GM18505 (cell line): ENCODE measurements at regions not wholly inside any gene's neighbourhood (a gene's known extent, or its start where the extent isn't known, plus 50 kb on each side); places are given as distances from the start of the nearest gene placed in this dataset.
"Not testable (repeated sequence)": the region's sequence is repeated elsewhere in the genome, so short reads cannot be mapped to it uniquely, and the experiment has no call there.

Source experiments
- ATAC-seq: cut with Tn5 transposase; IDR thresholded peaks from one replicate; pipeline ENCODE4 v1.9.1; 2021; ENCODE audit not compliant: unreplicated experiment
- POLR2A ChIP-seq: IDR thresholded peaks from 4 replicates; pipeline ENCODE4 v1.6.1; 2011; ENCODE audit warnings: borderline replicate concordance; ENCODE audit not compliant: insufficient read depth, insufficient read length; ENCODE audit errors: extremely low read depth

DNA sequence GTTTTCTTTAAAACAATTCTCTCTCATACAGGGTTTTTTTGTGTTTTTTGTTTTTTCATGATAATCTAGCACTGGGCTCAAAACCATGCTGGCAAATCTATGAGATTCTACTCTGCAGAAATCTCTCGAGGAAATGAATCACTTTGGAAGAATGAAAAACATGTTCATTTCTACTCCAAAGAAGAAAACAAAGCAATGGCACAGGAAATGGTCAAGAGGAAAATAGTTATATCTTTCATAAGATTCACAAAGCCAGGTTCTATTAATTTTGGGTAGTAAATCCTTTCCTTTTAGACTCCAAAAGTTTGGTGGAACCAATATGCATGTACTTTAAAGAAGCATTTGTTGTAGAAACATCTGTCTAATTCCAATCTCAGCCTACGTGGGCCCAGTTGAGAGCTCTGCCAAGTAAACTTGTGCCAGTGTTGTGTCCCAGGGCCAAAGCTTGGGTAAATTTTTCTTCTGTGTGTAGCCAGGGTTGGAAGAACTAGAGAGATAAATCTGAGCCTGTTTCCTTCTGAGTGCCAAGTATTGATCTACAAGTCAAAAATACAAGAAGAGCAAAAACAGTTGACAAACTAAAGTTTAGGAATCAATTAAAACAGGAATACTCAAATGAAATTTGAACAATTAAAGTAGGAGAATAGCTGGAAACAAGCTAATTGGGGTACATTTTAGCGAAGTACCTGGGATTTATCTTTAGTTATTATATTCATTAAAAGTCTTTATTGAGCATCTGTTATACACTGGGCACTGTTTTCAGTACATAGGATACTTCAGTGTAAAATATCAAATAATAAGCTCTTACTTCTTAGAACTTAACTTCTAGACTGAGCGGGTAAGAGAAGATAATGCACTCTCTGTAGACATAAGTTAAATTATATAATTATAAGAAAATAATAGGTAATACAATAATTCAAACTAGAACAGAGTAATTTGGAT is 657.5 kb upstream of the NECTIN3 start:
- TF ChIP-seq POLR2A: no peak
- no peak for ATAC-seq

DNA sequence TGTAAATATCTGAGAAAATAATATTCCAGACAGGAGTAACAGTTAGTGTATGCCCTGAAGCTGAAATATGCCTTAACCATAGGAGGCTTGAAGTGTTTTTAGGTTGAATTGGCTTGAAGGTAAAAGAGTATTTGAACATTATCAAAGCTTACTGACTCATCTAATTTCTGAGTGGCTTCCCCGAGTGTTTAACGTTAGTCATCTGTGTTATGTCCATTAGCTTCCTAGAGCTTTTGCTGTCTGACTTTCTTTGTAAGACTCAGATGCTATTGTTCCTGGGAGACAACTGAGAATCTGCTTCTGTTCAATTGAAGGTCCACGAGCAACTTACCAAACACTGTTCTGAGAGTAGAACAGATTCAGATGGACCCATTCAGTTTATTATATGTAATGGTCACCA is 656.8 kb upstream of the NECTIN3 start:
- no peak for TF ChIP-seq POLR2A
- ATAC-seq: no peak

GRCh38 chr3:110419096-110419495 is 652.5 kb upstream of the NECTIN3 start:
- no peak for ATAC-seq
- no peak for TF ChIP-seq POLR2A

GRCh38 chr3:110419601-110420000 is 652.0 kb upstream of the NECTIN3 start:
- no peak for ATAC-seq
- TF ChIP-seq POLR2A: no peak

DNA sequence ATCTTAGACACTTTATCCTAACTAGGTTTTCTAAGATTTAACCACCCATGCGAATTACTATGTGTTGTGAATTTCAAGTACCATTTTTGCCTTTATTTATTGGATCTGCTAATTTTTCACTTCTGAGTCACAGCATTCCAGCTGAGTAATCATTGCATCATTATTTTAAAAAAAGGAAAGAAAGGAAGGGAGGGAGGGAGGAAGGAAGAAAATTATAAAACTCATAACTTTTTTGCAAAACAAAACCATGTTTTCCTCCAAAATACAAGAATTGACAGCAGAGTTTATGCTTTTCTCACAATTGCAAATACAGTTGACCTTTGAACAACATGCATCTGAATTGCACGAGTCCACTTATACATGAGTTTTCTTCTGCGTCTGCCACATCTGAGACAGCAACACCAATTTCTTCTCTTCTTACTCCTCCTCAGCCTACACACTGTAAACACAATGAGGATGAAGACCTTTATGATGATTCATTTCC is 651.4 kb upstream of the NECTIN3 start:
- no peak for TF ChIP-seq POLR2A
- ATAC-seq: no peak

GRCh38 chr3:110423276-110423675 is 648.3 kb upstream of the NECTIN3 start:
- no peak for ATAC-seq
- no peak for TF ChIP-seq POLR2A

DNA sequence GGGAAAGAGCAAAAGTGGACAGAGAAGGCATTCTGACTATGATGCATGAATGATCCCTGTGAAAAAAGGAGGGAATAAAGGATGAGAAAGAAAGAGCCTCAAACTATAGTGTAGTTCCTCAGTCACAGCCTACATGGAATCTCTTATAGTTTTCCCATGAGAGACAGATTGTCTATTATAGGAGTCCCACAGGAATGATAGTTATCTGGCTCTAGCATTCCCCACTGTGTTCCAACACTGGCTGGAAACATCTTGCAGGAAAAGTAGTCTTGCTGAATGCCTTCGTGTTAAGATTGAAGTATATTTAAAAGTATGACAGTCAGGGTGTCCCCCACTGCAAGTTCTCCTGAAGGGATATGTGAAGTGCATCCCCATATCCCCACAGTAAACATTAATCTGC is 641.5 kb upstream of the NECTIN3 start:
- ATAC-seq: no peak
- TF ChIP-seq POLR2A: no peak

DNA sequence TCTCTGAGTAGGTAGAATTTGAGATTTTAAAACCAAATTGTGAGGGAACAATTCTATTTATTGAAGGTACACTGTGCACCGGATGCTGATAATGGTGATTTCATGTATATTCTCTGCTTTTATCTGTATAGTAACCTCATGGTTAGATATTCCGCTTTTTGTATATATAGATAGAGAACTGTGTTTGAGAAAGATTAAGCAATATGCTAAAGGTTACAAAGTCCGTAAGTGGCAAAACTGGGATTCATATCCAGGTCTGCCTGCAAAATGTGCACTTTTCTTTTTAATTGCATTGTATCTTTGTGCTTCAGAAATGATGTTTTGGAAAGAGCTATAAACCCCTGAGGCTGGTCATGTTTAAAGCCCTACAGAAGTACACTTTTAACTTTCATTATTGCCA is 635.4 kb upstream of the NECTIN3 start:
- TF ChIP-seq POLR2A: no peak
- no peak for ATAC-seq

DNA sequence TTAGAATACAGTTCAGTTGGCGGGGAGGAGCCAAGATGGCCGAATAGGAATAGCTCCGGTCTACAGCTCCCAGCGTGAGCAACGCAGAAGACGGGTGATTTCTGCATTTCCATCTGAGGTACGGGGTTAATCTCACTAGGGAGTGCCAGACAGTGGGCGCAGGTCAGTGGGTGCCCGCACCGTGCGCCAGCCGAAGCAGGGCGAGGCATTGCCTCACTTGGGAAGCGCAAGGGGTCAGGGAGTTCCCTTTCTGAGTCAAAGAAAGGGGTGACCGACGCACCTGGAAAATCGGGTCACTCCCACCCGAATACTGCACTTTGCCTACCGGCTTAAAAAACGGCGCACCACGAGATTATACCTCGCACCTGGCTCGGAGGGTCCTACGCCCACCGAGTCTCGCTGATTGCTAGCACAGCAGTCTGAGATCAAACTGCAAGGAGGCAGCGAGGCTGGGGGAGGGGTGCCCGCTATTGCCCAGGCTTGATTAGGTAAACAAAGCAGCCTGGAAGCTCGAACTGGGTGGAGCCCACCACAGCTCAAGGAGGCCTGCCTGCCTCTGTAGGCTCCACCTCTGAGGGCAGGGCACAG is 631.5 kb upstream of the NECTIN3 start:
- ATAC-seq: not testable (repeated sequence)

GRCh38 chr3:110454066-110454465 is 617.5 kb upstream of the NECTIN3 start:
- no peak for ATAC-seq

DNA sequence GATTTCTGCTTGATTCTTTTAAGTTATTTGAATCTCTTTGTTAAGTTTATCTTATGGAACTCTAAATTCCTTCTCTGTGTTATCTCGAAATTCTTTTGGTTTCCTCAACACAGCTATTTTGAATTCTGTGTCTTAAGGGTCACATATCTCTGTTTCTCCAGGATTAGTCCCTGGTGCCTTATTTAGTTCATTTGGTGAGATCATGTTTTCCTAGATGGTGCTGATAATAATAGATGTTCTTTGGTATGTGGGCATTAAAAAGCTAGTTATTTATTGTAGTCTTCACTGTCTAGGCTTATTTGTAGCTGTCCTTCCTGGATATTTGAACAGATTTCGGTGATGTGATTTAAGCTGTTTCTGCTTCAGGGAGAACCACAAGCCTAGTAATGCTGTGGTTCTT is 615.6 kb upstream of the NECTIN3 start:
- no peak for ATAC-seq
- TF ChIP-seq POLR2A: no peak

More at GRCh38 chr3:110454066-110454465, 617.5 kb upstream of the NECTIN3 start:
- no peak for TF ChIP-seq POLR2A

GRCh38 chr3:110456438-110457138 is 615.0 kb upstream of the NECTIN3 start:
- no peak for ATAC-seq
- TF ChIP-seq POLR2A: no peak

- ATAC-seq: no peak
- TF ChIP-seq POLR2A: no peak
These were observed 614.1 kb upstream of the NECTIN3 start for GRCh38 chr3:110457508-110457907.
